Caco-2 (cell line): ENCODE measurements at regions not wholly inside any gene's neighbourhood (a gene's known extent, or its start where the extent isn't known, plus 50 kb on each side); places are given as distances from the start of the nearest gene placed in this dataset.
A peak's percentile ranks its signal among the peaks of the same experiment; 100 is the strongest.

ENCODE experiments used
- BruUV-seq: library from RNA; stranded (reverse); fragments of 400-500 nt; replicated peaks from 2 replicates; lab custom pipeline; 2021; lab: Mats Ljungman, UMichigan
- CTCF ChIA-PET: fragments of 300-600 bp; sonication (Branson Sonifier 250); formaldehyde crosslinking; loops from one replicate; lab custom pipeline; 2022; ENCODE audit warnings: antibody characterized with exemption; lab: Charles Lee
- POLR2A ChIA-PET: fragments of 300-600 bp; sonication (Branson Sonifier 250); formaldehyde crosslinking; loops from one replicate; lab custom pipeline; 2022; ENCODE audit warnings: antibody characterized with exemption; lab: Charles Lee
- DNase-seq, 2 experiments: peaks; one replicate each; pipeline versions ENCODE4 v3.0.0 to v3.0.0-alpha.2; 2020 to 2022
- H3K27me3 ChIP-seq: replicated peaks from 2 replicates; pipeline ENCODE4 v1.6.0; 2011; ENCODE audit warnings: low read length; ENCODE audit not compliant: control insufficient read depth, insufficient read depth
- H3K36me3 ChIP-seq: 2 replicates; pipeline ENCODE4 v1.5.1; 2011; ENCODE audit warnings: low read length; ENCODE audit not compliant: control insufficient read depth, insufficient read depth
- H3K4me1 ChIP-seq: fragments of 250-450 bp; sonication (Bioruptor Pico); 2 replicates; pipeline ENCODE4 v1.5.1; 2020; ENCODE audit warnings: mild to moderate bottlenecking
- H3K4me3 ChIP-seq: 2 replicates; pipeline ENCODE4 v1.5.1; 2011; ENCODE audit warnings: low read depth, mild to moderate bottlenecking, control low read depth, low read length
- H3K9me3 ChIP-seq: fragments of 250-450 bp; sonication (Bioruptor Pico); 2 replicates; pipeline ENCODE4 v1.5.1; 2020; ENCODE audit warnings: mild to moderate bottlenecking, moderate library complexity
- H3K27ac Mint-ChIP-seq: one replicate; pipeline ENCODE4 v1.8.0; 2022; ENCODE audit warnings: mixed read lengths; ENCODE audit not compliant: unreplicated experiment
- H3K27me3 Mint-ChIP-seq: one replicate; pipeline ENCODE4 v1.8.0; 2022; ENCODE audit warnings: mixed read lengths; ENCODE audit not compliant: insufficient read depth, unreplicated experiment
- H3K36me3 Mint-ChIP-seq: one replicate; pipeline ENCODE4 v1.8.0; 2022; ENCODE audit warnings: mild to moderate bottlenecking, mixed read lengths; ENCODE audit not compliant: insufficient read depth, unreplicated experiment
- H3K4me1 Mint-ChIP-seq: one replicate; pipeline ENCODE4 v1.8.0; 2022; ENCODE audit warnings: low read depth, mixed read lengths; ENCODE audit not compliant: unreplicated experiment
- H3K4me3 Mint-ChIP-seq: one replicate; pipeline ENCODE4 v1.8.0; 2022; ENCODE audit warnings: mild to moderate bottlenecking, moderate library complexity, mixed read lengths; ENCODE audit not compliant: unreplicated experiment
- H3K9me3 Mint-ChIP-seq: one replicate; pipeline ENCODE4 v1.8.0; 2022; ENCODE audit warnings: mixed read lengths; ENCODE audit not compliant: unreplicated experiment
- CTCF ChIP-seq, 2 experiments: fragments of 200-600 bp in 1 of 2; IDR thresholded peaks; 1 replicate in 1 of 2; 2 replicates in 1 of 2; pipeline versions ENCODE4 v1.5.1 to v1.8.0; 2011 to 2022; ENCODE audit warnings: antibody characterized with exemption in 1 of 2, control low read depth in 1 of 2, inconsistent platforms in 1 of 2, low read depth in 1 of 2, low read length in 1 of 2, mild to moderate bottlenecking in 1 of 2, moderate library complexity in 1 of 2; ENCODE audit not compliant: insufficient read depth in 1 of 2, severe bottlenecking in 1 of 2, unreplicated experiment in 1 of 2
- intact Hi-C: fragments of 100-400 bp; cut with micrococcal nuclease; formaldehyde crosslinking; loops from one replicate; pipeline ENCODE4 v1.10.0; 2022; ENCODE audit not compliant: unreplicated experiment

DNA sequence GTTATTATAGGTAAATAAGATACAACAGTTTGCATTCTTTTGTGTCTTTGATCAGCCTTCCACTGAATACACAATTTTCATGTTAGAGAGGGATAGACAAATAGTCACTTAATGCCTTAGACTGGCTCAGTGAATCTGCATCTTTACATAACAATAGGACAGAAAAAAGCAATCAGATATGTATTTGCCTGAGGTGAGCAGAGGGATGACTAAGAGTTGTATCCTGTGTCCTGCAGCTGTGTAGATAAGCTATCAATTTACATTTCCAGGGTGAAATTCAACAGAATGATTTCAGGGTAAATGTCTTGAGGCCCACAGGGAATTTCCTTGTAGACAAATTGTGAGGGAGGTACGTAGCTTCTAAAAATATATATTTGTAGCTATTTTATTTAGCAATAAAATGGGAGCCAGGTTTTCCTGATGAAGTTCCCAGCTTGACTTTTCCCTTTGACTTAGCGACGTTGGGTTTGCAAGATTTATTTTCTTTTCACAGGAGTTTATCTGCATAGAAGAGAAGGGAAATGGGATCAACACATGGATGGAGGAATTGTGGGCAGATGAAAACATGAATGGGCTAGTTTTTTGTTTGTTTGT lies 586.1 kb upstream of the CDH6 start:
- H3K4me1 ChIP-seq = peaks cover 31% of the 10 kb centered on the region
- Mint-ChIP-seq H3K4me1 (no peaks in the 10 kb centered on the region), H3K9me3 (no peaks in the 10 kb centered on the region), H3K27me3 (no peaks in the 10 kb centered on the region), H3K4me3 (no peak overlapping the region), H3K36me3 (no peaks in the 10 kb centered on the region), H3K27ac (no peak overlapping the region)
- intact Hi-C loops = loop anchor here (5.0 kb wide), 1 partner anchor 610 kb away; no protein-coding TSS in a partner anchor
- no peak overlapping the region for H3K4me3 ChIP-seq
- CTCF ChIA-PET = no interaction called here
- H3K9me3 ChIP-seq = no peaks in the 10 kb centered on the region
- H3K27me3 ChIP-seq = no peaks in the 10 kb centered on the region
- POLR2A ChIA-PET = no interaction called here
- no peak for TF ChIP-seq CTCF (IDR thresholded peaks at IDR 0.05; ENCODE audit: insufficient read depth in 1 of 2, low read depth in 1 of 2, low read length in 1 of 2, severe bottlenecking in 1 of 2, unreplicated experiment in 1 of 2)
- BruUV-seq = no TSS peak
- no peak for DNase-seq
- H3K36me3 ChIP-seq = no peaks in the 10 kb centered on the region

GRCh38 chr5:30605693-30606268 lies 587.7 kb upstream of the CDH6 start:
- no peak for TF ChIP-seq CTCF (IDR thresholded peaks at IDR 0.05; ENCODE audit: insufficient read depth in 1 of 2, low read depth in 1 of 2, low read length in 1 of 2, severe bottlenecking in 1 of 2, unreplicated experiment in 1 of 2)
- intact Hi-C loops = loop anchor here (5.0 kb wide), 1 partner anchor 612 kb away; no protein-coding TSS in a partner anchor
- Histone ChIP-seq H3K36me3 (no peaks in the 10 kb centered on the region), H3K27me3 (no peaks in the 10 kb centered on the region), H3K4me3 (no peak overlapping the region), H3K9me3 (no peaks in the 10 kb centered on the region), H3K4me1 (peaks cover 31% of the 10 kb centered on the region)
- Mint-ChIP-seq H3K27me3 (no peaks in the 10 kb centered on the region), H3K4me3 (no peak overlapping the region), H3K36me3 (no peaks in the 10 kb centered on the region), H3K4me1 (no peaks in the 10 kb centered on the region), H3K27ac (no peak overlapping the region), H3K9me3 (no peaks in the 10 kb centered on the region)
- no TSS peak for BruUV-seq
- CTCF ChIA-PET = no interaction called here
- POLR2A ChIA-PET = no interaction called here
- DNase-seq = peak; percentile 35 to 55

- POLR2A ChIA-PET = no interaction called here
- no TSS peak for BruUV-seq
- no peak overlapping the region for H3K4me3 Mint-ChIP-seq
These were observed 588.7 kb upstream of the CDH6 start for GRCh38 chr5:30604648-30605262.

More at GRCh38 chr5:30604648-30605262, 588.7 kb upstream of the CDH6 start:
- Histone ChIP-seq H3K9me3 (no peaks in the 10 kb centered on the region), H3K27me3 (no peaks in the 10 kb centered on the region), H3K36me3 (no peaks in the 10 kb centered on the region), H3K4me3 (no peak overlapping the region), H3K4me1 (peaks cover 31% of the 10 kb centered on the region)
- H3K27me3 Mint-ChIP-seq = no peaks in the 10 kb centered on the region
- H3K27ac Mint-ChIP-seq = no peak overlapping the region
- intact Hi-C loops = loop anchor here (5.0 kb wide), 1 partner anchor 613 kb away; no protein-coding TSS in a partner anchor
- H3K36me3 Mint-ChIP-seq = no peaks in the 10 kb centered on the region
- no peaks in the 10 kb centered on the region for H3K4me1 Mint-ChIP-seq
- CTCF ChIA-PET = no interaction called here
- H3K9me3 Mint-ChIP-seq = no peaks in the 10 kb centered on the region
- DNase-seq = no peak
- TF ChIP-seq CTCF (IDR thresholded peaks at IDR 0.05; ENCODE audit: insufficient read depth in 1 of 2, low read depth in 1 of 2, low read length in 1 of 2, severe bottlenecking in 1 of 2, unreplicated experiment in 1 of 2) = no peak
